ENCODE measurements at regions not wholly inside any gene's neighbourhood (a gene's known extent, or its start where the extent isn't known, plus 50 kb on each side); places are given as distances from the start of the nearest gene placed in this dataset.

- TF ChIP-seq CTCF (IDR thresholded peaks at IDR 0.05) (no peak), POLR2A (IDR thresholded peaks at IDR 0.05) (no peak), POLR2AphosphoS5 (IDR thresholded peaks at IDR 0.05) (no peak)
Observed at GRCh38 chr15:95880031-95880570, 450.4 kb upstream of the NR2F2 start.
